ENCODE measurements at regions not wholly inside any gene's neighbourhood (a gene's known extent, or its start where the extent isn't known, plus 50 kb on each side); places are given as distances from the start of the nearest gene placed in this dataset.

DNA sequence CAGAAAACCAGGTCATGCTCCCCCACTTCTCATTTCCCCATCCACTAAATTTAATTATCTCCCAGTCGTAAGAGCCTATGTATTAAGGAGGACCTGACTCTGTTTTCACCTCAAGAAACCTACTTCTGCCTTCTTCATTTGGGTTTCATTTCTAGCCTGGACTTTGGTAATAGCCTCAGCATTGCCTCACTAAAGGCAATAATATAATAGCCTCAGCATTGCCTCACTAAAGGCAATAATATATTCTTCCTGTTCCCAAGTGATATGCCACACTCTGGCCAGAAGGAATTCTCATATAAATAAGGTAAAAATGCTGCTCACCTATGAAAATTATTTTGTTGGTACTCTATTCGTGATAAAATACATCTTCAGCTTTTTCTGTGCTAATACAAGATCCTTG, 993.9 kb downstream of the EFNB2 start:
- TF ChIP-seq, protein P1, sequence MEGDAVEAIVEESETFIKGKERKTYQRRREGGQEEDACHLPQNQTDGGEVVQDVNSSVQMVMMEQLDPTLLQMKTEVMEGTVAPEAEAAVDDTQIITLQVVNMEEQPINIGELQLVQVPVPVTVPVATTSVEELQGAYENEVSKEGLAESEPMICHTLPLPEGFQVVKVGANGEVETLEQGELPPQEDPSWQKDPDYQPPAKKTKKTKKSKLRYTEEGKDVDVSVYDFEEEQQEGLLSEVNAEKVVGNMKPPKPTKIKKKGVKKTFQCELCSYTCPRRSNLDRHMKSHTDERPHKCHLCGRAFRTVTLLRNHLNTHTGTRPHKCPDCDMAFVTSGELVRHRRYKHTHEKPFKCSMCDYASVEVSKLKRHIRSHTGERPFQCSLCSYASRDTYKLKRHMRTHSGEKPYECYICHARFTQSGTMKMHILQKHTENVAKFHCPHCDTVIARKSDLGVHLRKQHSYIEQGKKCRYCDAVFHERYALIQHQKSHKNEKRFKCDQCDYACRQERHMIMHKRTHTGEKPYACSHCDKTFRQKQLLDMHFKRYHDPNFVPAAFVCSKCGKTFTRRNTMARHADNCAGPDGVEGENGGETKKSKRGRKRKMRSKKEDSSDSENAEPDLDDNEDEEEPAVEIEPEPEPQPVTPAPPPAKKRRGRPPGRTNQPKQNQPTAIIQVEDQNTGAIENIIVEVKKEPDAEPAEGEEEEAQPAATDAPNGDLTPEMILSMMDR (conservative IDR thresholded peaks at IDR 0.05; ENCODE audit: low read length): no peak
- TF ChIP-seq EZH2phosphoT487 (IDR thresholded peaks at IDR 0.05; ENCODE audit: borderline replicate concordance, low read depth, low read length): no peak

All from OCI-LY7 (cell line).